Heart left ventricle (tissue), 13 donors: ENCODE measurements at regions not wholly inside any gene's neighbourhood (a gene's known extent, or its start where the extent isn't known, plus 50 kb on each side); places are given as distances from the start of the nearest gene placed in this dataset.

ENCODE experiments used
- CTCF ChIP-seq, 12 donors: fragments of 200-600 bp; sonication (generic) in 4 of 12; IDR thresholded peaks; one replicate each; pipeline versions ENCODE4 v1.5.0 to v1.8.0; 2018 to 2022; ENCODE audit warnings: antibody characterized with exemption in 12 of 12, mild to moderate bottlenecking in 5 of 12
- POLR2A ChIP-seq, 2 donors: fragments of 450-650 bp; IDR thresholded peaks; one replicate each; pipeline ENCODE4 v1.6.1; 2017; ENCODE audit warnings: antibody characterized with exemption in 2 of 2, mild to moderate bottlenecking in 2 of 2, moderate library complexity in 2 of 2
- donor health status: ischemic (EF 13 %, LVEDD 7.1; RV severe dilation, severe dysfunction).
- donor health status: DM: no; HTN: yes; CAD: no.
- donor health status: DM: no; HTN: no; CAD: no.
- donor health status: ischemic (EF 25% LVEDD 6.9; RV normal size, moderate dysfunction).
- donor health status: ischemic (EF 25% LVEDD 5.7; RV mildly dilated, moderate dysfunction).
- donor health status: ischemic (EF 35%, LVEDD 5.7; RV mildly dilated, moderate dysfunction).
- donor health status: nonischemic (EF 11% LVEDD 7.7; RV severe dilation, severe dysfunction).
- donor health status: DM: yes; HTN: yes; CAD: no.
- donor health status: PGD.
- donor health status: ischemic (EF 29% LVEDD 5.4; RV normal size, mild dysfunction).
- donor health status: nonischemic (EF 23%, LVEDD 6.1; RV moderate dilation, normal function).

- no peak for TF ChIP-seq CTCF (IDR thresholded peaks at IDR 0.05)
- no peak for TF ChIP-seq POLR2A (IDR thresholded peaks at IDR 0.05)
These were observed 232.5 kb downstream of the SKIDA1 start for GRCh38 chr10:21292763-21293517.
